Keratinocyte (primary cell): ENCODE measurements at regions not wholly inside any gene's neighbourhood (a gene's known extent, or its start where the extent isn't known, plus 50 kb on each side); places are given as distances from the start of the nearest gene placed in this dataset.

Experiments used
- EZH2 ChIP-seq: IDR thresholded peaks from one replicate; pipeline ENCODE4 v1.6.1; 2012; ENCODE audit warnings: inconsistent platforms, mild to moderate bottlenecking, low read length, moderate library complexity
- TF ChIP-seq, protein P1 (sequence below), 3 experiments: IDR thresholded peaks in 1 of 3; conservative IDR thresholded peaks in 1 of 3; optimal IDR thresholded peaks in 1 of 3; 2 replicates in 2 of 3; 3 replicates in 1 of 3; pipeline versions ENCODE3 to v1.5.1; 2011; ENCODE audit warnings: low read length in 3 of 3, mild to moderate bottlenecking in 3 of 3, moderate library complexity in 2 of 3, control low read depth in 1 of 3, inconsistent platforms in 1 of 3; ENCODE audit not compliant: insufficient read depth in 2 of 3; ENCODE audit errors: extremely low read depth in 1 of 3

DNA sequence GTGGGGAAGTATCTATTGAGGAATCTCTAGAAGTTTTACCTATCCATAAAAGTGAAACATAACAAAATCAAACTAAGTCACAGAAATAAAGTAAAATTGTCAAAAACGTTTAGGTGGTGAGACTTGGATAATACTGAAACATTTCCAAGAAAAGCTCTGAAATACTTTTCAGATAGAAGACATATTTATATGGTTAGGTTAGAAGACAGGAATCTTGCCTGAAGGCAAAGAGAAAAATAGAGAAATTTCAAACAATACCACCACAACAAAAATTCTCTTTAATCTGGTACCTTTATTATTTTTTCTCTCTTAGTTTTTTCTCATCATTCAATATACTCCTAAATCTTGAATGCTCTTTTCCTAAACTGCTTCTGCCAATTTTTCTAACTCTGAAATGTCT, 222.7 kb upstream of the PLSCR5 start:
- TF ChIP-seq, protein P1, sequence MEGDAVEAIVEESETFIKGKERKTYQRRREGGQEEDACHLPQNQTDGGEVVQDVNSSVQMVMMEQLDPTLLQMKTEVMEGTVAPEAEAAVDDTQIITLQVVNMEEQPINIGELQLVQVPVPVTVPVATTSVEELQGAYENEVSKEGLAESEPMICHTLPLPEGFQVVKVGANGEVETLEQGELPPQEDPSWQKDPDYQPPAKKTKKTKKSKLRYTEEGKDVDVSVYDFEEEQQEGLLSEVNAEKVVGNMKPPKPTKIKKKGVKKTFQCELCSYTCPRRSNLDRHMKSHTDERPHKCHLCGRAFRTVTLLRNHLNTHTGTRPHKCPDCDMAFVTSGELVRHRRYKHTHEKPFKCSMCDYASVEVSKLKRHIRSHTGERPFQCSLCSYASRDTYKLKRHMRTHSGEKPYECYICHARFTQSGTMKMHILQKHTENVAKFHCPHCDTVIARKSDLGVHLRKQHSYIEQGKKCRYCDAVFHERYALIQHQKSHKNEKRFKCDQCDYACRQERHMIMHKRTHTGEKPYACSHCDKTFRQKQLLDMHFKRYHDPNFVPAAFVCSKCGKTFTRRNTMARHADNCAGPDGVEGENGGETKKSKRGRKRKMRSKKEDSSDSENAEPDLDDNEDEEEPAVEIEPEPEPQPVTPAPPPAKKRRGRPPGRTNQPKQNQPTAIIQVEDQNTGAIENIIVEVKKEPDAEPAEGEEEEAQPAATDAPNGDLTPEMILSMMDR (optimal IDR thresholded peaks at IDR 0.05 in 1 of 3, IDR thresholded peaks at IDR 0.05 in 1 of 3, conservative IDR thresholded peaks at IDR 0.05 in 1 of 3; ENCODE audit: extremely low read depth in 1 of 3, insufficient read depth in 2 of 3, low read length in 3 of 3) = no peak
- no peak for TF ChIP-seq EZH2
